ENCODE measurements at regions not wholly inside any gene's neighbourhood (a gene's known extent, or its start where the extent isn't known, plus 50 kb on each side); places are given as distances from the start of the nearest gene placed in this dataset.

DNA sequence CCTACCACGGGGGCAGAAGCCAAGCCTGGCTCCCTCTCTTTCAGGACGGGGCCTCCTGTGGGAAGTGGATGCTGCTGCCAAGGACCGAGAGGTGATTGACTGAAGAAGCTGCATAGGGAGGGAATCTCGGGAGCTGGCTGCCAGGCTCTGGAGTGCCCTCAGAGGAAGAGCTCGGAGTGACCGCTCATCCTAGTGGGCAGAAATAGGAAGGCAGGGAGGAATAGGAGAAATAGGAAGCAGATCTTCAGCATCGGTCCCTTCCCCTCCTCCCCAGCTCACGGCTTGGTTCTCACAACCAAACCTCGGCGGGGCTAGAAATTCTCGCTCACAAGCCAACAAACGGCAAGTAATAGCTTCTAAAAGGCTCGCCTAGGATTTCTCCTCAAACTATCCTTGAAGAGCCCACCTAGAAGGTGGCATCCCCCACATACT is 159.9 kb upstream of the RAI14 start (continued):
- TF ChIP-seq, protein P1, sequence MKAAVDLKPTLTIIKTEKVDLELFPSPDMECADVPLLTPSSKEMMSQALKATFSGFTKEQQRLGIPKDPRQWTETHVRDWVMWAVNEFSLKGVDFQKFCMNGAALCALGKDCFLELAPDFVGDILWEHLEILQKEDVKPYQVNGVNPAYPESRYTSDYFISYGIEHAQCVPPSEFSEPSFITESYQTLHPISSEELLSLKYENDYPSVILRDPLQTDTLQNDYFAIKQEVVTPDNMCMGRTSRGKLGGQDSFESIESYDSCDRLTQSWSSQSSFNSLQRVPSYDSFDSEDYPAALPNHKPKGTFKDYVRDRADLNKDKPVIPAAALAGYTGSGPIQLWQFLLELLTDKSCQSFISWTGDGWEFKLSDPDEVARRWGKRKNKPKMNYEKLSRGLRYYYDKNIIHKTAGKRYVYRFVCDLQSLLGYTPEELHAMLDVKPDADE (conservative IDR thresholded peaks at IDR 0.05; ENCODE audit: control insufficient read depth, low read depth, low read length) = no peak
- TF ChIP-seq HNRNPK (IDR thresholded peaks at IDR 0.05; ENCODE audit: low read depth, low read length, poor library complexity, severe bottlenecking) = no peak

DNA sequence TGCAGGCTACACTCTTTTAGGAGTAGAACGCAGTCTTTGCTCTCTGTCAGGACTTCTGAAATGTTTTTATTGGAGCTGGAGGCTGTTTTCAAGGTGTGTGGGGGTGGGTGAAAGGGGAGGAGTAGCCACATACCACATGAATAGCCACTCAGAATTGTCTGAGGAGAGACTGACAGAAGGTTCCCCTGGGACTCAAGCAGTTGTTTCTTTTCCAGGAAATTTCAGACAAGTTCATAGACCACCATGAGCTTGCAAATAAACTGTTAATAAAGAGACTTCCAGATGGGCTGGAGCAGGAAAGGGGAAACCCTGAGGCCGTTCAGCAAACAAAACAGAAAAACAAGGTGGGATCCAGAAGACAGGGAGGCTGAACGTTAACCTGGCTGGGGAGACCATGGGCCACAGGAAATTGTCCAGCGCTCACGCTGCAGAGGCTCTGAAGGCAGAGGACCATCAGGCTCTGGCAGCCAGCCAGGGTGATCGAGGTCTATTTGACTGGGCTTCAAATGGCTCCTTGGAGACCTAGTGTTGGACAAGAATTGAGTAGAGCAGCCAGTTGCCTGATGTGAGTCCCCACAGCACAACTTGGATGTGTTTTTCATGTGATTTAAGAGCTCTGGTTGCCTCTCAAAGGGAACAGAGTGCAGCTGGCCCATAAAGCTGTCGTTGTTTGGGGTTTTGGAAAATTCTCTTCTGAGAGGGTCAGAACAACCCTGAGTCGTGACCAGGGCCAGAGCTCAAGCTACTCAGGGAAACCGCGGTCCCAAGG is 159.2 kb upstream of the RAI14 start:
- DNase-seq (ENCODE audit: extremely low read depth in 1 of 4, low spot score in 3 of 4) = peak in 1 of 4 experiments; percentile 47
- no peak for TF ChIP-seq SMARCC2 (IDR thresholded peaks at IDR 0.05; ENCODE audit: low read depth)
- TF ChIP-seq HMG20B (CRISPR knock-in tag; IDR thresholded peaks at IDR 0.05) = no peak
- TF ChIP-seq, protein P1 (conservative IDR thresholded peaks at IDR 0.05; ENCODE audit: control insufficient read depth, low read depth, low read length) = no peak
- peak; percentile 86 for TF ChIP-seq NFIC (IDR thresholded peaks at IDR 0.05)
- no peak for TF ChIP-seq RAD51 (IDR thresholded peaks at IDR 0.05; ENCODE audit: borderline replicate concordance, low read depth)
- TF ChIP-seq LARP7 (IDR thresholded peaks at IDR 0.05) = no peak
- no peak for TF ChIP-seq PCBP1 (IDR thresholded peaks at IDR 0.05; ENCODE audit: low read depth, low read length, poor library complexity, severe bottlenecking)
- TF ChIP-seq TARDBP (IDR thresholded peaks at IDR 0.05) = no peak
- no peak for TF ChIP-seq RBM39 (optimal IDR thresholded peaks at IDR 0.05; ENCODE audit: low read depth, low read length)
- ATAC-seq = peak; percentile 62
- Histone ChIP-seq H3K79me2 (ENCODE audit: control insufficient read depth, insufficient read depth, low read length) (no peaks in the 10 kb centered on the region), H3K4me1 (replicated peaks in 1 of 2; ENCODE audit: control insufficient read depth in 2 of 2, insufficient read depth in 2 of 2, low read length in 2 of 2) (no peaks in the 10 kb centered on the region; a peak in 2 of 5 replicates), H3K27ac (ENCODE audit: extremely low read depth, low read depth, low read length) (no peak overlapping the region), H3K36me3 (ENCODE audit: control insufficient read depth, insufficient read depth, low read length) (no peaks in the 10 kb centered on the region), H3K27me3 (ENCODE audit: control insufficient read depth in 2 of 2, insufficient read depth in 2 of 2, low read length in 2 of 2) (peaks cover 4 to 33% of the 10 kb centered on the region in 2 experiments; a peak in 4 of 5 replicates), H3K9me3 (replicated peaks; ENCODE audit: control insufficient read depth, insufficient read depth, low read depth, low read length) (no peaks in the 10 kb centered on the region), H2AFZ (ENCODE audit: low read depth, low read length) (peak overlapping the region; percentile 53; the same call in 1 of the 2 replicates), H3K9ac (ENCODE audit: insufficient read depth in 1 of 2, low read depth in 2 of 2, low read length in 2 of 2) (peak overlapping the region in 1 of 2 experiments; percentile 81; a peak in 2 of 4 replicates), H4K20me1 (replicated peaks; ENCODE audit: control insufficient read depth, insufficient read depth, low read length) (no peaks in the 10 kb centered on the region), H3K9me1 (ENCODE audit: control insufficient read depth, insufficient read depth, low read length) (no peaks in the 10 kb centered on the region), H3K4me3 (no peak overlapping the region), H3K4me2 (ENCODE audit: insufficient read depth, low read length) (no peak overlapping the region; the same call in 1 of the 2 replicates)
- WGBS (ENCODE audit: insufficient coverage, low coverage, missing lambda C conversion rate) = 10% methylated on average over 10 of the region's 10 CpGs
- in situ Hi-C loops (cut with MboI) = loop anchor here (25.0 kb wide), 1 partner anchor 690 kb away; no protein-coding TSS in a partner anchor
- intact Hi-C loops (cut with micrococcal nuclease) = no loop called here
- FAIRE-seq = no peak
- BruUV-seq (replicated peaks) = no TSS peak
- CTCF ChIA-PET (ENCODE audit: low intra/inter-chr PET ratio) = no interaction called here
- POLR2A ChIA-PET = interaction anchor here (0.6 to 1.6 kb wide), 3 partner anchors 418 to 672 kb away, joined by 3 to 10 read pairs (median 3); partner anchors contain the start of genes BRIX1, DNAJC21 and RAD1

All from K562 (cell line).